ENCODE measurements at regions not wholly inside any gene's neighbourhood (a gene's known extent, or its start where the extent isn't known, plus 50 kb on each side); places are given as distances from the start of the nearest gene placed in this dataset.

GRCh38 chr16:35752012-35752772 is 2292.8 kb downstream of the TP53TG3F start (continued):
- no peak for TF ChIP-seq ZNF197 (CRISPR knock-in tag; IDR thresholded peaks at IDR 0.05; ENCODE audit: low read depth)
- no peak for TF ChIP-seq SFPQ (IDR thresholded peaks at IDR 0.05; ENCODE audit: low read depth, low read length)
- TF ChIP-seq PTTG1 (tag; IDR thresholded peaks at IDR 0.05; ENCODE audit: low read depth), result no peak

DNA sequence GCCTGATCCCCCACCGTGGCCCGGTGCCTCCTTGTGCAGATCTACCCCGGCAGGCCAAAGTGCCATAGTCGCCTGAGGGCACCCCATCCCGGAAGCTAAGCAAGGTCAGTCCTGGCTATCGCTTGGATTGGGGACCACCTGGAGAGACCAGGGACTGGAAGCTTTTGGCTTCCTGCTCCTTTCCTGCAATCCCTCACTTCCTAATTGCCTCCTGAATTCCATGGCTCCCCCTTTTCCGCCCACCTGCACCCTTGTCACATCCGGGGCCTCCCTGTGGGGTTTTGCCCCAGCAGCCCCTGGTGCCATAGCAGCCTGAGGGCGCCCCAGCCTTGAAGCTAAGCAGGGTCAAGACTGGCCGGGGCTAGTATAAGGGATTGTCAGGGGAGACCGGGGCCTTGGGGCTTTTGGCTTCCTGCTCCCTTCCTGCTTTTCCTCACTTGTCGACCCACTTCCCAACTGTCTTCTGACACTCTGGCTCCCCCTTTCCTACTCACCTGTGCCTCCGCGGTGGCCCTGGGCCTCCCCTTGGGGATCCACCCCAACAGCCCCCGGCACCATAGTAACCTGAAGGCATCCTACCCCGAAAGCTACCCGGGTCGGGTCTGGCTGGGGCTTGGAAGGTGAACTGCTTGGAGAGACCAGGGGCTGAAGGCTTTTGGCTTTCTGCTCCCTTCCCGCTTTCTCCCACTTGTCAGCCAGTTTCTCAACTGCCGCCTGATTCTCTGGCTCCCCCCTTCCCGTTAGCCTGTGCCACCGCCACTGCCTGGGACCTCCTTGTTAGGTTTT is 2293.6 kb downstream of the TP53TG3F start:
- no peak overlapping the region for H2AFZ ChIP-seq (ENCODE audit: low read depth, low read length)
- FAIRE-seq, result no peak
- no peaks in the 10 kb centered on the region for H3K9me1 ChIP-seq (ENCODE audit: control insufficient read depth, insufficient read depth, low read length)
- H3K9me3 ChIP-seq (replicated peaks; ENCODE audit: control insufficient read depth, insufficient read depth, low read depth, low read length), result no peaks in the 10 kb centered on the region
- no peaks in the 10 kb centered on the region for H3K27me3 ChIP-seq (ENCODE audit: control insufficient read depth in 2 of 2, insufficient read depth in 2 of 2, low read length in 2 of 2)
- WGBS (ENCODE audit: insufficient coverage, low coverage, missing lambda C conversion rate), result under 1% methylated on average over 16 of the region's 22 CpGs
- ATAC-seq, result no peak
- H3K4me2 ChIP-seq (ENCODE audit: insufficient read depth, low read length), result no peak overlapping the region
- CTCF ChIA-PET (ENCODE audit: low intra/inter-chr PET ratio), result no interaction called here
- DNase-seq (ENCODE audit: extremely low read depth in 1 of 4, low spot score in 3 of 4), result no peak
- no peaks in the 10 kb centered on the region for H3K4me1 ChIP-seq (replicated peaks in 1 of 2; ENCODE audit: control insufficient read depth in 2 of 2, insufficient read depth in 2 of 2, low read length in 2 of 2)
- intact Hi-C loops (cut with micrococcal nuclease) (no loop called here), in situ Hi-C loops (cut with MboI) (no loop called here)
- no peak overlapping the region for H3K9ac ChIP-seq (ENCODE audit: insufficient read depth in 1 of 2, low read depth in 2 of 2, low read length in 2 of 2)
- H3K27ac ChIP-seq (ENCODE audit: extremely low read depth, low read depth, low read length), result no peak overlapping the region
- no peak overlapping the region for H3K4me3 ChIP-seq
- H3K79me2 ChIP-seq (ENCODE audit: control insufficient read depth, insufficient read depth, low read length), result no peaks in the 10 kb centered on the region
- H4K20me1 ChIP-seq (replicated peaks; ENCODE audit: control insufficient read depth, insufficient read depth, low read length), result no peaks in the 10 kb centered on the region
- BruUV-seq (replicated peaks), result no TSS peak
- POLR2A ChIA-PET, result no interaction called here
- no peaks in the 10 kb centered on the region for H3K36me3 ChIP-seq (ENCODE audit: control insufficient read depth, insufficient read depth, low read length)
- no peak for TF ChIP-seq SMC3 (conservative IDR thresholded peaks at IDR 0.05; ENCODE audit: insufficient read depth, low read depth, low read length)
- TF ChIP-seq ZBTB1 (CRISPR knock-in tag; IDR thresholded peaks at IDR 0.05; ENCODE audit: borderline replicate concordance, low read depth), result no peak
- TF ChIP-seq, protein P1, sequence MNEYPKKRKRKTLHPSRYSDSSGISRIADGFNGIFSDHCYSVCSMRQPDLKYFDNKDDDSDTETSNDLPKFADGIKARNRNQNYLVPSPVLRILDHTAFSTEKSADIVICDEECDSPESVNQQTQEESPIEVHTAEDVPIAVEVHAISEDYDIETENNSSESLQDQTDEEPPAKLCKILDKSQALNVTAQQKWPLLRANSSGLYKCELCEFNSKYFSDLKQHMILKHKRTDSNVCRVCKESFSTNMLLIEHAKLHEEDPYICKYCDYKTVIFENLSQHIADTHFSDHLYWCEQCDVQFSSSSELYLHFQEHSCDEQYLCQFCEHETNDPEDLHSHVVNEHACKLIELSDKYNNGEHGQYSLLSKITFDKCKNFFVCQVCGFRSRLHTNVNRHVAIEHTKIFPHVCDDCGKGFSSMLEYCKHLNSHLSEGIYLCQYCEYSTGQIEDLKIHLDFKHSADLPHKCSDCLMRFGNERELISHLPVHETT (CRISPR knock-in tag; conservative IDR thresholded peaks at IDR 0.05 in 1 of 2, IDR thresholded peaks at IDR 0.05 in 1 of 2), result no peak
- TF ChIP-seq MCM5 (IDR thresholded peaks at IDR 0.05; ENCODE audit: low read depth), result no peak
- TF ChIP-seq SIN3B (IDR thresholded peaks at IDR 0.05; ENCODE audit: low read depth), result no peak
- TF ChIP-seq CC2D1A (IDR thresholded peaks at IDR 0.05), result no peak
- TF ChIP-seq, protein P2, sequence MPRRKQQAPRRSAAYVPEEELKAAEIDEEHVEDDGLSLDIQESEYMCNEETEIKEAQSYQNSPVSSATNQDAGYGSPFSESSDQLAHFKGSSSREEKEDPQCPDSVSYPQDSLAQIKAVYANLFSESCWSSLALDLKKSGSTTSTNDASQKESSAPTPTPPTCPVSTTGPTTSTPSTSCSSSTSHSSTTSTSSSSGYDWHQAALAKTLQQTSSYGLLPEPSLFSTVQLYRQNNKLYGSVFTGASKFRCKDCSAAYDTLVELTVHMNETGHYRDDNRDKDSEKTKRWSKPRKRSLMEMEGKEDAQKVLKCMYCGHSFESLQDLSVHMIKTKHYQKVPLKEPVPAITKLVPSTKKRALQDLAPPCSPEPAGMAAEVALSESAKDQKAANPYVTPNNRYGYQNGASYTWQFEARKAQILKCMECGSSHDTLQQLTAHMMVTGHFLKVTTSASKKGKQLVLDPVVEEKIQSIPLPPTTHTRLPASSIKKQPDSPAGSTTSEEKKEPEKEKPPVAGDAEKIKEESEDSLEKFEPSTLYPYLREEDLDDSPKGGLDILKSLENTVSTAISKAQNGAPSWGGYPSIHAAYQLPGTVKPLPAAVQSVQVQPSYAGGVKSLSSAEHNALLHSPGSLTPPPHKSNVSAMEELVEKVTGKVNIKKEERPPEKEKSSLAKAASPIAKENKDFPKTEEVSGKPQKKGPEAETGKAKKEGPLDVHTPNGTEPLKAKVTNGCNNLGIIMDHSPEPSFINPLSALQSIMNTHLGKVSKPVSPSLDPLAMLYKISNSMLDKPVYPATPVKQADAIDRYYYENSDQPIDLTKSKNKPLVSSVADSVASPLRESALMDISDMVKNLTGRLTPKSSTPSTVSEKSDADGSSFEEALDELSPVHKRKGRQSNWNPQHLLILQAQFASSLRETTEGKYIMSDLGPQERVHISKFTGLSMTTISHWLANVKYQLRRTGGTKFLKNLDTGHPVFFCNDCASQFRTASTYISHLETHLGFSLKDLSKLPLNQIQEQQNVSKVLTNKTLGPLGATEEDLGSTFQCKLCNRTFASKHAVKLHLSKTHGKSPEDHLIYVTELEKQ (CRISPR knock-in tag; IDR thresholded peaks at IDR 0.05), result no peak
- no peak for TF ChIP-seq CREB1 (IDR thresholded peaks at IDR 0.05)
- no peak for TF ChIP-seq CREB1 (CRISPR knock-in tag; IDR thresholded peaks at IDR 0.05)

All from K562 (cell line).